GM12874 (cell line): ENCODE measurements at regions not wholly inside any gene's neighbourhood (a gene's known extent, or its start where the extent isn't known, plus 50 kb on each side); places are given as distances from the start of the nearest gene placed in this dataset.

Experiments used
- TF ChIP-seq, protein P1 (sequence below): IDR thresholded peaks from 2 replicates; pipeline ENCODE4 v1.5.1; 2011; ENCODE audit warnings: low read depth, mild to moderate bottlenecking, control low read depth, low read length, moderate library complexity; ENCODE audit not compliant: insufficient read depth

DNA sequence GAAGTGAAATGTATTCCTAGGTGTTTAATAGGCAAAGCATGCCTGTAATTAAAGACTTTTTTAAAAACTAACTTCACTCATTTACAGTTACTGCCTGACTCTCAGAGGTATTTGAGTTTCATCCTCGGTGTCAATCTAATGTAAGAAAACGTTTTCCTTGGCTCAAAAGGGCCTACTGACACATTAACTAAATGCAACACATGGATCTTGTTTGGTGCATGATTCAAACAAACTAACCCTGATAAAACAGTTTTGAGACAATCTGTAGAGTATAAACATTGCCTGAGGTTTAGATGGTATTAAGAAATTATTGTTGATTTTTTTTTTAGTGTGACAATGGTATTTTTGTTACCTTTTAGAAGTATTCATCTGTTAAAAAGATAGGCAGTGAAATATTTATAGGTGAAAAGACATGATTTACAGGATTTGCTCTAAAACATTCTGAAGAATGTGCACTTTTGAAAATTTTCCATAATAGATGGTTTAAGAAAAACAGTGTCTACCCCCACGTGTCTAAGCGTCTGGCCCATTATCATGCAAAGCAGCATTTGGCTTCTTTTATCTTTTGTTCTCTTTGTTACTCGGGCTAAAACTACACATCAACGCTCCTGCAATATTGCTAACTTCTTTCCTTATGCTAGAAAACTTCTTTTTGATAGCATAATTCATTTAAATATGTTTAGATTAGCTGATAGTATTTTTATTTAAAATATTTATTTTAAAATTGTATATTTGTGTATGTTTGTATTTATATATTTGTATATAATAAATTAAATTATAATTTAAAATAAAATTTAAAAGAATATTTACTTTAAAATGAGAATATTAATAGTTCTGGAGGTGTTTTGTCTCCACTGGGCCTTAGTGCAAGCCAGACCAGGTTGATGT is 160.2 kb upstream of the NDUFV2 start:
- TF ChIP-seq, protein P1, sequence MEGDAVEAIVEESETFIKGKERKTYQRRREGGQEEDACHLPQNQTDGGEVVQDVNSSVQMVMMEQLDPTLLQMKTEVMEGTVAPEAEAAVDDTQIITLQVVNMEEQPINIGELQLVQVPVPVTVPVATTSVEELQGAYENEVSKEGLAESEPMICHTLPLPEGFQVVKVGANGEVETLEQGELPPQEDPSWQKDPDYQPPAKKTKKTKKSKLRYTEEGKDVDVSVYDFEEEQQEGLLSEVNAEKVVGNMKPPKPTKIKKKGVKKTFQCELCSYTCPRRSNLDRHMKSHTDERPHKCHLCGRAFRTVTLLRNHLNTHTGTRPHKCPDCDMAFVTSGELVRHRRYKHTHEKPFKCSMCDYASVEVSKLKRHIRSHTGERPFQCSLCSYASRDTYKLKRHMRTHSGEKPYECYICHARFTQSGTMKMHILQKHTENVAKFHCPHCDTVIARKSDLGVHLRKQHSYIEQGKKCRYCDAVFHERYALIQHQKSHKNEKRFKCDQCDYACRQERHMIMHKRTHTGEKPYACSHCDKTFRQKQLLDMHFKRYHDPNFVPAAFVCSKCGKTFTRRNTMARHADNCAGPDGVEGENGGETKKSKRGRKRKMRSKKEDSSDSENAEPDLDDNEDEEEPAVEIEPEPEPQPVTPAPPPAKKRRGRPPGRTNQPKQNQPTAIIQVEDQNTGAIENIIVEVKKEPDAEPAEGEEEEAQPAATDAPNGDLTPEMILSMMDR = no peak

DNA sequence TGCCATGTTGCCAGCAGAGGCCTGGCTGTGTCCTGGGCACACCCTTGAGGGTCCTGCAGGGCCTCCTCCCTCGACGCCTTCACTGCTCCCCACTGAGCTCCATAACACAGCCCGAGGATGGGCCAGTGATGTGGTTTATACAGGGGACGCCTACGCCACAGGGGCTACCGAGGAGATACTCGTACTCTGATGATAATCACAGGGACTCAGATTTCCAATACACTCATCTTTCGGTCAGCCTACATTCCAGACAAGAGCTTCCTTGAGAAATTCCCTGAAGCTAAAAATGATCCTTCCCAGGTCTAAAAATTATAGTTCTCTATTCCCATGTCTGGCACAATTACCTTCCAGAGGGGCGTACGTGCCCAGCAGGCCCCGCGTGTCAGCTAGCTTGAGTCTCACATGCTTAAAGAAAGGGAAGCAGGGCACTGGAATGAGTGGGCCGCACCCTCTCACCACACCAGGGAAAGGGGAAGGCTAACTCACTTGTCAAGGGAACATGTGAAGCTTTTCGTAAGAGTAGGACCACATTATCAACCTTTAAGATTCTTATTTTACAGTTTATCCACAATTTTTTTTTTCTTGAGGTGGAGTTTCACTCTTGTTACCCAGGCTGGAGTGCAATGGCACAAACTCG is 159.5 kb upstream of the NDUFV2 start:
- TF ChIP-seq, protein P1 = no peak

DNA sequence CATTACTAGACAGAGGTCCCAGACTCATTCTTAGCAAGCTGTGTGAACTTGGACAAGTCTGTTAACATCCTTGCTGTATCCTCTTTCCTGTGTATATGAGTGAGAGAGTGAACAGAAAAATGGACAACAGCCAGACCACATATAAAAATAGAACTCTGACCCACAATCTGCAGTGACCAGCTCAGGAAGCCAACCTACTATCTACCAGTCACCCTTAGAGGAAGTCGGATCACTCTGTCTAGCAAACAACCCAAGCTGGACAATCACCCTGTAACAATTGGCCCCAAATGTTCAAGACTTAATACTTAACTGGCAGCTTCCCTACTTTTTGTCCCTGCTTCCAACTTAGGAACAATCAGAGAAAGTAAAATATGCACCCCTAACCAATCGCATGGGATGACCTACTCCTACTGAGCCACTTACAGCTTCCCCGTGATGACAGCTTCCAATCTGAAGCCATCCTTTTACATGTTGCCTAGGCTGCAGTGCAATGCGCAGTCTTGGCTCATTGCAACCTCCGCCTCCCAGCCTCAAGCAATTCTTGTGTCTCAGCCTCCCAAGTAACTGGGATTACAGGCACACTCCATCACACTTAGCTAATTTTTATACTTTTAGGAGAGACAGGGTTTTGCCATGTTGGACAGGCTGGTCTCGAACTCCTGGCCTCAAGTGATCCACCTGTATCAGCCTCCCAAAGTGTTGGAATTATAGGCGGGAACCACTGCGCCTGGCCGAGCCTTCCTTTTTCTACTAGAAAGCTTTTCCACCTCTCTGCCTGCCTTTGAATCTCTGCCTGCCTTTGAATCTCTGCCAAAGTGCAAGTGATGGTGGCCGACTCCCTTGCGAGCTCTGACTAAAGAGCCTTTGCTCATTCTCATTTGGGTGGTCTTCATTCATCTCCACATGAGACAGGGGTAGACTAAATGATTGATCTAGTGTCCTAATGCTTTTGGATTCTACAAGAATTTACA is 158.3 kb upstream of the NDUFV2 start:
- TF ChIP-seq, protein P1 = no peak

DNA sequence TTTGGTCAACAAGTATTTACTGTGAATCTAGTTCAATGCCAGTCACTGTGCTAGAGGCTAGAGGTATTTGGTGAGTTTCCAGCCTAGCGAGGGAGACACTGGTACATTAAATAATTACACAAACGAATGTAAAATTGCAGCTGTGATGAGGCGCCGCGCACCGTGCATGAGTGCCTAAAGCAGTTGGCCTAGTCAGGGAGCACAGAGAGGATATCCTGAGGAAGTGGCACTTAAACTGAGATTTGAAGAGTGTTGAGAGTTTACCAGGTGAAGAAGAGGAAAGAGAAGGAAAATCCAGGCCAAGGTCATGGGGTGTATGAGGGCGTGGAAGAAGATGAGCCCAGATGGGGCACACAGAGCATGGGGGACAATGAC is 157.6 kb upstream of the NDUFV2 start:
- TF ChIP-seq, protein P1 = no peak

DNA sequence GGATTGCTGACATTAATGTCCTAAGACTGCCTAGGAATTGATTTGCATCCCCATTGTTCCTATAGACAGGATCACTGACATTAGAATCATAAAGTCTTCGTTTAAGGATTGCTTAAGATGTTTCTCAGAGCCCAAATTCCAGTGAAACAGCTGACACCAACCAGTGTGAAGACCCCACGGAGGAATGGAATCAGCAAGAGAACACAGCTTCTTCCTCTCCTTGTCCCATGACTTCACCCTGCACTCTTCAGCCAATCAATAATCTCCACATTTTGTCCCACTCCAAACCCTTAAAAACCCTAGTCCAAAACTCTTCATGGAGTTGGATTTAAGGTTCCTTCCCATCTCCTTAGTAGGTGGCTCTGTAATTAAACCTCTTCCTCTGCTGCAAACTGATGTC is 157.0 kb upstream of the NDUFV2 start:
- TF ChIP-seq, protein P1 = no peak

DNA sequence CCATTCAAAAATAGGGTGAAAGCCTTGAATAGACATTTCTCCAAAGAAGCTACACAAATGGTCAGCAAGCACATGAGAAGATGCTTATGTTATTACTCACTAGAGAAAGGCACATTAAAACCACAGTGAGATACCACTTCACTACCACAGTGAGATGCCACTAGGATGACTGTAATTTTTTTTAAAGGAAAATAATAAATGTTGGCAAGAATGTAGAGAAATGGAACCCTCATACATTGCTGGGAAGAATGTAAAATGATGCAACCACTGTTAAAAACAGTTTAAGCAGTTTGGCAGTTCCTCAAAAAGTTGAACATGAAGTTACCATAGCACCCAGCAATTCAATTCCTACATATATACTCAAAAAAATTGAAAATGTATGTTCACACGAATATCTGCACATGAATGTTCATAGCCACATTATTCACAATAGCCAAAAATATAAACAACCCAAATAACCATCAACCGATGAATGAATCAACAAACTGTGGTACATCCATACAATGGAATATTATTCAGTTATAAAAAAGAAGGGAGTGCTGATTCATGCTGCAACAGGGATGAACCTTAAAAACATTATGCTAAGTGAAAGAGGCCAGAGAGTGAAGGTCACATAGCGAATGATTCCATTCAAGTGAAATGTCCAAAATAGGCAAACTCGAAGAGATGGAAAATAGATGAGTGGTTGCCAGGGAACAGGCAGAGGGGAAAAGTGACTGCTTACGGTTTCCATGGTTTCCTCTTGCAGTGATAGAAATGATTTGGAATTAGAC is 156.2 kb upstream of the NDUFV2 start:
- TF ChIP-seq, protein P1 = no peak

DNA sequence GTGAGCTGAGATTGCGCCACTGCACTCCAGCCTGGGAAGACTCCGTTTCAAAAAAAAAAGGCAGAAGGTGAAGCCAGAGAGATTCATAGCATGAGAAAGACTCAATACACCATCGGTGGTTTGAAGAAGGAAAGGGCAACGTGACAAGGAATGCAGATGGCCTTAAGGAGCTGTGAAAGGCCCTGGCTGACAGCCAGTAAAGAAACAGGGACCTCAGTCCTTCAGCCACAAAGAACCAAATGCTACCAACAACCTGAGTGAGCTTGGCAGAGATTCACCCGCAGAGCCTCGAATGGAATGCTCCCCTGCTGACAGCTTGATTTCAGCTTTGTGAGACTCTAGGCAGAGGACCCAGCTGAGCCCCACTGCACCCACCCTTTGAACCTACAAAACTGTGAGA is 154.9 kb upstream of the NDUFV2 start:
- TF ChIP-seq, protein P1 = no peak
